Sigmoid colon (tissue), 4 donors: ENCODE measurements at regions not wholly inside any gene's neighbourhood (a gene's known extent, or its start where the extent isn't known, plus 50 kb on each side); places are given as distances from the start of the nearest gene placed in this dataset.

ENCODE experiments used
- POLR2A ChIP-seq, 2 donors: fragments of 450-650 bp; IDR thresholded peaks; one replicate each; pipeline ENCODE4 v1.6.1; 2016; ENCODE audit warnings: antibody characterized with exemption in 2 of 2, mild to moderate bottlenecking in 2 of 2, moderate library complexity in 2 of 2
- POLR2AphosphoS5 ChIP-seq, 4 donors: sonication (generic); formaldehyde crosslinking; IDR thresholded peaks; one replicate each; pipeline ENCODE4 v1.6.1; 2017; ENCODE audit warnings: antibody characterized with exemption in 4 of 4
- TF ChIP-seq, protein P1 (sequence below), 4 experiments: fragments of 450-650 bp in 3 of 4; fragments of 200-600 bp in 1 of 4; IDR thresholded peaks; one replicate each; pipeline ENCODE4 v1.5.1; 2016 to 2019; ENCODE audit warnings: antibody characterized with exemption in 4 of 4, mild to moderate bottlenecking in 3 of 4, moderate library complexity in 2 of 4

DNA sequence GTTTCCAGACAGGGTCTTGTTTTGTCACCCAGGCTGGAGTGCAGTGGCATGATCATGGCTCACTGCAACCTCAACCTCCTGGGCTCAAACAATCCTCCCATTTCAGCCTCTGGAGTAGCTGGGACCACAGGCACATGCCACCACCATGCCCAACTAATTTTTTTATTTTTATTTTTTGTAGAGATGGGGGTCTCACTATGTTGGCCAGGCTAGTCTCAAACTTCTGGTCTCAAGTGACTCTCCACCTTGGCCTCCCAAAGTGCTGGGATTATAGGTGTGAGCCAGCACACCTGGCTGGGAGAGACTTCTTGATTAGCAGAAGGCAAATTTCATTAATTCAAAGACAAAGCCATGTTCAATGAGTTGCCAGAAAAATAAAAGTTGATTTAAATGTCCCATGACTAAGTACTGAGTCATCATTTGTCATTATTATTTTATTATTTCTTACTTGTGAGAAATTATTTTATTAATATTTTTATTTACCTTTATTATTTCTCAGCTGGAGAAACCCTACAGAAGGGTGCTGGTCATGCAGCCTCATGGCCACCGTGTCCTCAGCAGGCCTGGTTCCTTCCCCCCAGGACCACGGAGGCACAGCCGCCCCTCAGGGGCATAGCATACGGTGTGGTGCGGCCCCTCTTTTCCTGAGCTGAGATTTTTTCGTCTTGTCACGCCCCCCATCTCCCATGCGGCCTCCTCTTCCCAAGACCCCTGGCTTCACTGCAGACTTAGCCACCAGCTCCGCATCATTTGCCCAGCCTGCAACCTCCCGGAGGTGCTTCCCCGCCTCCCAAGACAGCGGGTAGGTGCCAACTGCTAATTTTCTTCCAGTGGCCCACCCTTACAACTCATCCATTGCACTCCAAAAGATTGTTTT is 55.3 kb upstream of the SIM2 start:
- TF ChIP-seq POLR2AphosphoS5 (IDR thresholded peaks at IDR 0.05) (no peak), POLR2A (IDR thresholded peaks at IDR 0.05) (no peak)
- TF ChIP-seq, protein P1, sequence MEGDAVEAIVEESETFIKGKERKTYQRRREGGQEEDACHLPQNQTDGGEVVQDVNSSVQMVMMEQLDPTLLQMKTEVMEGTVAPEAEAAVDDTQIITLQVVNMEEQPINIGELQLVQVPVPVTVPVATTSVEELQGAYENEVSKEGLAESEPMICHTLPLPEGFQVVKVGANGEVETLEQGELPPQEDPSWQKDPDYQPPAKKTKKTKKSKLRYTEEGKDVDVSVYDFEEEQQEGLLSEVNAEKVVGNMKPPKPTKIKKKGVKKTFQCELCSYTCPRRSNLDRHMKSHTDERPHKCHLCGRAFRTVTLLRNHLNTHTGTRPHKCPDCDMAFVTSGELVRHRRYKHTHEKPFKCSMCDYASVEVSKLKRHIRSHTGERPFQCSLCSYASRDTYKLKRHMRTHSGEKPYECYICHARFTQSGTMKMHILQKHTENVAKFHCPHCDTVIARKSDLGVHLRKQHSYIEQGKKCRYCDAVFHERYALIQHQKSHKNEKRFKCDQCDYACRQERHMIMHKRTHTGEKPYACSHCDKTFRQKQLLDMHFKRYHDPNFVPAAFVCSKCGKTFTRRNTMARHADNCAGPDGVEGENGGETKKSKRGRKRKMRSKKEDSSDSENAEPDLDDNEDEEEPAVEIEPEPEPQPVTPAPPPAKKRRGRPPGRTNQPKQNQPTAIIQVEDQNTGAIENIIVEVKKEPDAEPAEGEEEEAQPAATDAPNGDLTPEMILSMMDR (IDR thresholded peaks at IDR 0.05): no peak
